IMR-90 (cell line): ENCODE measurements at regions not wholly inside any gene's neighbourhood (a gene's known extent, or its start where the extent isn't known, plus 50 kb on each side); places are given as distances from the start of the nearest gene placed in this dataset.

Source experiments
- ATAC-seq: fragments of 200-7000 bp; cut with Tn5 transposase; 2 replicates; pipeline ENCODE4 v1.9.1; 2020; ENCODE audit warnings: low read depth, mild to moderate bottlenecking, moderate library complexity
- BruUV-seq: library from RNA; stranded (reverse); fragments of 400-500 nt; replicated peaks from 2 replicates; lab custom pipeline; 2021; lab: Mats Ljungman, UMichigan
- CTCF ChIA-PET: fragments of 300-600 bp; formaldehyde crosslinking; extraction: SDS; loops from one replicate; lab custom pipeline; 2021; ENCODE audit warnings: antibody characterized with exemption; lab: Yijun Ruan, JAX
- POLR2A ChIA-PET: fragments of 300-600 bp; sonication (Branson Sonifier 250); formaldehyde crosslinking; loops from one replicate; lab custom pipeline; 2022; ENCODE audit warnings: antibody characterized with exemption; ENCODE audit not compliant: unreplicated experiment; lab: Charles Lee
- DNase-seq: peaks from one replicate; pipeline ENCODE4 v3.0.0; 2013
- H2AFZ ChIP-seq: replicated peaks from 2 replicates; pipeline ENCODE3; 2013; ENCODE audit warnings: low read length, mild to moderate bottlenecking; ENCODE audit not compliant: poor library complexity
- H2AK5ac ChIP-seq: 2 replicates; pipeline ENCODE4 v1.6.1; 2013; ENCODE audit warnings: low read depth, low read length, inconsistent platforms
- H2AK9ac ChIP-seq: replicated peaks from 2 replicates; pipeline ENCODE3; 2013; ENCODE audit warnings: mild to moderate bottlenecking, low read depth, low read length, moderate library complexity; ENCODE audit not compliant: poor library complexity
- H2BK120ac ChIP-seq: 2 replicates; pipeline ENCODE4 v1.6.1; 2013; ENCODE audit warnings: low read depth, low read length, inconsistent platforms
- H2BK15ac ChIP-seq: 3 replicates; pipeline ENCODE4 v1.6.1; 2013; ENCODE audit warnings: low read depth, low read length, inconsistent platforms
- H2BK20ac ChIP-seq: 2 replicates; pipeline ENCODE4 v1.6.1; 2013; ENCODE audit warnings: low read depth, mild to moderate bottlenecking, inconsistent platforms, low read length, moderate library complexity
- H2BK5ac ChIP-seq: 2 replicates; pipeline ENCODE4 v1.6.1; 2013; ENCODE audit warnings: mild to moderate bottlenecking, low read depth, low read length, inconsistent platforms; ENCODE audit not compliant: poor library complexity, severe bottlenecking
- H3K14ac ChIP-seq: replicated peaks from 2 replicates; pipeline ENCODE4 v1.6.1; 2013; ENCODE audit warnings: low read depth, low read length, inconsistent platforms
- H3K18ac ChIP-seq: 2 replicates; pipeline ENCODE4 v1.6.1; 2013; ENCODE audit warnings: low read depth, low read length, control low read depth
- H3K23ac ChIP-seq: 2 replicates; pipeline ENCODE4 v1.6.1; 2013; ENCODE audit warnings: low read depth, low read length, inconsistent platforms
- H3K27ac ChIP-seq: 2 replicates; pipeline ENCODE4 v1.5.1; 2013; ENCODE audit warnings: mild to moderate bottlenecking, control low read depth, low read length; ENCODE audit not compliant: insufficient read depth
- H3K27me3 ChIP-seq: 2 replicates; pipeline ENCODE4 v1.6.1; 2013; ENCODE audit warnings: low read length; ENCODE audit not compliant: control insufficient read depth, insufficient read depth
- H3K36me3 ChIP-seq: 2 replicates; pipeline ENCODE4 v1.6.1; 2013; ENCODE audit warnings: low read length, mixed read lengths; ENCODE audit not compliant: control insufficient read depth, insufficient read depth
- H3K4ac ChIP-seq: 2 replicates; pipeline ENCODE4 v1.6.1; 2013; ENCODE audit warnings: low read depth, low read length, inconsistent platforms
- H3K4me1 ChIP-seq: 2 replicates; pipeline ENCODE4 v1.6.1; 2013; ENCODE audit warnings: low read length, mixed read lengths; ENCODE audit not compliant: control insufficient read depth, insufficient read depth
- H3K4me2 ChIP-seq: 2 replicates; pipeline ENCODE4 v1.6.1; 2013; ENCODE audit warnings: low read depth, mild to moderate bottlenecking, control low read depth, low read length, moderate library complexity
- H3K4me3 ChIP-seq: 2 replicates; pipeline ENCODE4 v1.5.1; 2013; ENCODE audit warnings: low read depth, mild to moderate bottlenecking, control low read depth, low read length, moderate library complexity; ENCODE audit not compliant: insufficient read depth
- H3K56ac ChIP-seq: 2 replicates; pipeline ENCODE4 v1.6.1; 2013; ENCODE audit warnings: low read length, inconsistent platforms; ENCODE audit not compliant: insufficient read depth; ENCODE audit errors: extremely low read depth
- H3K79me1 ChIP-seq, 2 experiments: 2 replicates each; pipeline ENCODE4 v1.6.1; 2013; ENCODE audit warnings: low read length in 2 of 2, inconsistent platforms in 1 of 2, low read depth in 1 of 2
- H3K9ac ChIP-seq: 2 replicates; pipeline ENCODE4 v1.6.1; 2013; ENCODE audit warnings: low read depth, low read length, control low read depth
- H3K9me1 ChIP-seq: 2 replicates; pipeline ENCODE4 v1.6.1; 2013; ENCODE audit warnings: low read length, inconsistent platforms; ENCODE audit not compliant: insufficient read depth
- H3K9me3 ChIP-seq: 2 replicates; pipeline ENCODE4 v1.6.1; 2013; ENCODE audit warnings: low read length; ENCODE audit not compliant: control insufficient read depth, insufficient read depth
- H4K20me1 ChIP-seq: 2 replicates; pipeline ENCODE4 v1.6.1; 2013; ENCODE audit warnings: low read length, inconsistent platforms; ENCODE audit not compliant: insufficient read depth
- H4K5ac ChIP-seq: 2 replicates; pipeline ENCODE4 v1.6.1; 2013; ENCODE audit warnings: mild to moderate bottlenecking, low read depth, low read length, control low read depth
- H4K8ac ChIP-seq, 2 experiments: 2 replicates each; pipeline ENCODE4 v1.6.1; 2013; ENCODE audit warnings: low read depth in 2 of 2, low read length in 2 of 2, control low read depth in 1 of 2, inconsistent platforms in 1 of 2
- H4K91ac ChIP-seq: 2 replicates; pipeline ENCODE4 v1.6.1; 2013; ENCODE audit warnings: low read depth, low read length, inconsistent platforms; ENCODE audit not compliant: insufficient read depth
- CHD1 ChIP-seq: IDR thresholded peaks from 2 replicates; pipeline ENCODE4 v1.6.1; 2012; ENCODE audit warnings: low read depth, low read length, improper control_type of control experiment
- MXI1 ChIP-seq: IDR thresholded peaks from 2 replicates; pipeline ENCODE4 v1.6.1; 2012; ENCODE audit warnings: low read depth, mild to moderate bottlenecking, low read length, moderate library complexity, borderline replicate concordance
- POLR2A ChIP-seq: IDR thresholded peaks from 2 replicates; pipeline ENCODE4 v1.6.1; 2012; ENCODE audit warnings: mild to moderate bottlenecking, low read depth, low read length
- SMC3 ChIP-seq: fragments of 150-350 bp; IDR thresholded peaks from 2 replicates; pipeline ENCODE4 v1.6.1; 2016; ENCODE audit warnings: low read depth, mild to moderate bottlenecking, antibody characterized with exemption, low read length, moderate library complexity
- WGBS, 2 experiments: methylation state at CpG; one replicate each; pipeline versions ENCODE4 v1.1.5 to v1.1.7; 2013; ENCODE audit warnings: missing lambda C conversion rate in 2 of 2; ENCODE audit not compliant: insufficient read length in 1 of 2; ENCODE audit errors: extremely low coverage in 2 of 2; 5-methylcytosine and 5-hydroxymethylcytosine counted together
- dilution Hi-C: fragments of 300-500 bp; cut with HindIII; formaldehyde crosslinking; loops from one replicate; pipeline ENCODE4 v1.14.3; 2018; ENCODE audit warnings: low sequenced_read_pairs; ENCODE audit not compliant: unreplicated experiment
- in situ Hi-C: fragments of 300-500 bp; cut with MboI; formaldehyde crosslinking; loops from 3 replicates; pipeline ENCODE4 v1.14.3; 2019; ENCODE audit warnings: low sequenced_read_pairs, inconsistent platforms, mixed read lengths
- intact Hi-C: fragments of 100-400 bp; cut with micrococcal nuclease; formaldehyde crosslinking; loops from 2 replicates; pipeline ENCODE4 v1.10.0; 2022
- TF ChIP-seq, protein P1 (sequence below): fragments of 150-350 bp; IDR thresholded peaks from 2 replicates; pipeline ENCODE4 v1.6.1; 2017; ENCODE audit warnings: mild to moderate bottlenecking, antibody characterized with exemption, low read length, low read depth

DNA sequence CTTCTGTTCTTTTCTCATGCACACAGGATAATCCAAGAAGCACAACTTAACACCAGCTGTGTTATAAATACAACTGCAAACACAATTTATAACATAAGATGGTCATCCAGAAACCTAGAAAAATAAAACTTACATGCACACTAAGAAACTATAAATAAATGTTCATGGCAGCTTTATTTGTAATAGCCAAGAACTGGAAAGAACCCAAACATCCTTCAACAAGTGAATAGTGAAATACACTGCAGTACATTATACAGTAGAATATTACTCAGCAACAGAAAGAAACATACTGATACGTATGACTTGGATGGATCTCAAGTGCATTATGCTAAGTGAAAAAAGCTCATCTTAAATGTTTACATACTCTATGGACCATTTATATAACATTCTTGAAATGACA, 132.7 kb downstream of the SPTSSA start:
- Histone ChIP-seq H3K4ac (no peak overlapping the region), H4K91ac (no peak overlapping the region), H3K27me3 (no peaks in the 10 kb centered on the region), H3K56ac (no peak overlapping the region), H2AK5ac (no peak overlapping the region), H2AK9ac (no peak overlapping the region), H3K18ac (no peak overlapping the region), H4K5ac (no peak overlapping the region), H2BK120ac (no peak overlapping the region), H3K4me3 (no peak overlapping the region), H3K27ac (no peak overlapping the region), H2BK15ac (no peak overlapping the region), H4K20me1 (no peaks in the 10 kb centered on the region), H4K8ac (no peak overlapping the region), H2BK5ac (no peak overlapping the region), H3K9ac (no peak overlapping the region), H2BK20ac (no peak overlapping the region), H3K23ac (no peak overlapping the region), H3K36me3 (no peaks in the 10 kb centered on the region), H3K9me1 (peaks cover 4% of the 10 kb centered on the region; the same call in 1 of the 2 replicates), H2AFZ (no peak overlapping the region), H3K14ac (no peak overlapping the region), H3K79me1 (no peaks in the 10 kb centered on the region), H3K4me2 (no peak overlapping the region), H3K4me1 (peaks cover 3% of the 10 kb centered on the region; the same call in 1 of the 2 replicates), H3K9me3 (no peaks in the 10 kb centered on the region)
- ATAC-seq (peak; percentile 27; the same call in 1 of the 2 replicates), DNase-seq (peak; percentile 14)
- BruUV-seq, result no TSS peak
- dilution Hi-C loops, result no loop called here
- CTCF ChIA-PET, result interaction anchor here (0.6 to 0.9 kb wide), 2 partner anchors 10 to 177 kb away, joined by 3 to 5 read pairs; no protein-coding TSS in a partner anchor
- TF ChIP-seq MXI1, result no peak
- TF ChIP-seq CHD1, result no peak
- TF ChIP-seq, protein P1, sequence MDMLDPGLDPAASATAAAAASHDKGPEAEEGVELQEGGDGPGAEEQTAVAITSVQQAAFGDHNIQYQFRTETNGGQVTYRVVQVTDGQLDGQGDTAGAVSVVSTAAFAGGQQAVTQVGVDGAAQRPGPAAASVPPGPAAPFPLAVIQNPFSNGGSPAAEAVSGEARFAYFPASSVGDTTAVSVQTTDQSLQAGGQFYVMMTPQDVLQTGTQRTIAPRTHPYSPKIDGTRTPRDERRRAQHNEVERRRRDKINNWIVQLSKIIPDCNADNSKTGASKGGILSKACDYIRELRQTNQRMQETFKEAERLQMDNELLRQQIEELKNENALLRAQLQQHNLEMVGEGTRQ, result no peak
- no peak for TF ChIP-seq POLR2A
- no peak for TF ChIP-seq SMC3
- in situ Hi-C loops, result no loop called here
- intact Hi-C loops, result no loop called here
- POLR2A ChIA-PET, result no interaction called here
- WGBS, 2 experiments, result no CpG with 5 or more reads among the region's 1 CpG
